ENCODE measurements at regions not wholly inside any gene's neighbourhood (a gene's known extent, or its start where the extent isn't known, plus 50 kb on each side); places are given as distances from the start of the nearest gene placed in this dataset.

DNA sequence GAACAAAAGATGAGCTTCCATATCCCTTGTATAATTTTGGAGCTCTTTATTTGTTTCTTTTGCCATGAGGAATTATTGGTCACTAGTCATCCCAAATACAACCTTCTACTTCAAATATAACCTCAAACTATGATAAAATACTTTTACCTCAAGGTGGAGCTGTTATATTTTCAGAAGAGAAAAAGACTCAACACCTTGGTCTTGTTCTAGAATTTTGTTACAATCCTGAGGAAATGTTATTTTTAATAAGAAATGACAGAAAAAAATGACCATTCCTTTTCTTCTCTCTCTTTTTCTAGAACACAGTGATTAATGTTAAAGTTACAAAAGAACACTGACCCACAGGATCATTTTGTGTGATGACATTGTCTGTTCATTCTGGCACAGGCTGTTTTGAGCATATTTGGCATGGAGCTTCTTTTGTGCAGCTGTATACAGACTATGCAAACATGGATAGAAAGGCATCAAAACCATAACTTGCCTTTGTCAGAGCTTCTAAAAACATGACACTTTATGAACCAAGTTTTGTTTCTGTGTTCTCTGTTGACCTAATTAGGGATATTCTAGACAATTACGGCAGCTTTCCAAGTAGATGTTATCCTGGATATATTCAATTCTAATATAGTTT lies 159.6 kb upstream of the CTSO start:
- TF ChIP-seq EZH2phosphoT487 (IDR thresholded peaks at IDR 0.05; ENCODE audit: borderline replicate concordance, low read depth, low read length) (no peak), CTCF (conservative IDR thresholded peaks at IDR 0.05; ENCODE audit: low read length) (peak; percentile 48; the same call in 1 of the 2 replicates)

Measured in OCI-LY7 (cell line).